ENCODE measurements at regions not wholly inside any gene's neighbourhood (a gene's known extent, or its start where the extent isn't known, plus 50 kb on each side); places are given as distances from the start of the nearest gene placed in this dataset.
"Not testable (repeated sequence)": the region's sequence is repeated elsewhere in the genome, so short reads cannot be mapped to it uniquely, and the experiment has no call there.

GRCh38 chr10:109046427-109046826 is 876.9 kb downstream of the XPNPEP1 start:
- not testable (repeated sequence) for DNase-seq

- no peak for DNase-seq
Observed at GRCh38 chr10:109040622-109041021, 882.7 kb downstream of the XPNPEP1 start.

GRCh38 chr10:109037978-109038377 is 885.3 kb downstream of the XPNPEP1 start:
- DNase-seq, result no peak

- no peak for DNase-seq
Observed at GRCh38 chr10:109030581-109031210, 892.6 kb downstream of the XPNPEP1 start.

GRCh38 chr10:109029870-109030269 is 893.4 kb downstream of the XPNPEP1 start:
- DNase-seq, result no peak

GRCh38 chr10:109027534-109028185 is 895.7 kb downstream of the XPNPEP1 start:
- no peak for DNase-seq

- DNase-seq, result no peak
Observed at GRCh38 chr10:109025172-109025571, 898.1 kb downstream of the XPNPEP1 start.

- no peak for DNase-seq
Observed at GRCh38 chr10:109022417-109023049, 900.8 kb downstream of the XPNPEP1 start.

- DNase-seq, result no peak
Observed at GRCh38 chr10:109019001-109019424, 904.3 kb downstream of the XPNPEP1 start.

GRCh38 chr10:109007514-109007913 is 915.8 kb downstream of the XPNPEP1 start:
- no peak for DNase-seq

- no peak for DNase-seq
Observed at GRCh38 chr10:108990441-108990840, 932.9 kb downstream of the XPNPEP1 start.

GRCh38 chr10:108989976-108990375 is 933.3 kb downstream of the XPNPEP1 start:
- no peak for DNase-seq

- no peak for DNase-seq
Observed at GRCh38 chr10:108982159-108982558, 941.2 kb downstream of the XPNPEP1 start.

- no peak for DNase-seq
Observed at GRCh38 chr10:108980869-108981268, 942.4 kb downstream of the XPNPEP1 start.

GRCh38 chr10:108975459-108976058 is 947.8 kb downstream of the XPNPEP1 start:
- no peak for DNase-seq

- no peak for DNase-seq
Observed at GRCh38 chr10:108970016-108970415, 953.3 kb downstream of the XPNPEP1 start.

- DNase-seq, result no peak
Observed at GRCh38 chr10:108966411-108966810, 956.9 kb downstream of the XPNPEP1 start.

- DNase-seq, result no peak
Observed at GRCh38 chr10:108966005-108966404, 957.3 kb downstream of the XPNPEP1 start.

GRCh38 chr10:108962172-108962571 is 961.1 kb downstream of the XPNPEP1 start:
- DNase-seq, result no peak

GRCh38 chr10:108957681-108958080 is 965.6 kb downstream of the XPNPEP1 start:
- no peak for DNase-seq

GRCh38 chr10:108956149-108956548 is 967.2 kb downstream of the XPNPEP1 start:
- no peak for DNase-seq

- DNase-seq, result not testable (repeated sequence)
Observed at GRCh38 chr10:108920029-108920428, 1003.3 kb downstream of the XPNPEP1 start.

- no peak for DNase-seq
Observed at GRCh38 chr10:108913300-108913699, 1010.0 kb downstream of the XPNPEP1 start.

Measured in cerebellar nuclear complex (tissue), 1 donor.